ENCODE measurements at regions not wholly inside any gene's neighbourhood (a gene's known extent, or its start where the extent isn't known, plus 50 kb on each side); places are given as distances from the start of the nearest gene placed in this dataset.

- TF ChIP-seq, protein P1, sequence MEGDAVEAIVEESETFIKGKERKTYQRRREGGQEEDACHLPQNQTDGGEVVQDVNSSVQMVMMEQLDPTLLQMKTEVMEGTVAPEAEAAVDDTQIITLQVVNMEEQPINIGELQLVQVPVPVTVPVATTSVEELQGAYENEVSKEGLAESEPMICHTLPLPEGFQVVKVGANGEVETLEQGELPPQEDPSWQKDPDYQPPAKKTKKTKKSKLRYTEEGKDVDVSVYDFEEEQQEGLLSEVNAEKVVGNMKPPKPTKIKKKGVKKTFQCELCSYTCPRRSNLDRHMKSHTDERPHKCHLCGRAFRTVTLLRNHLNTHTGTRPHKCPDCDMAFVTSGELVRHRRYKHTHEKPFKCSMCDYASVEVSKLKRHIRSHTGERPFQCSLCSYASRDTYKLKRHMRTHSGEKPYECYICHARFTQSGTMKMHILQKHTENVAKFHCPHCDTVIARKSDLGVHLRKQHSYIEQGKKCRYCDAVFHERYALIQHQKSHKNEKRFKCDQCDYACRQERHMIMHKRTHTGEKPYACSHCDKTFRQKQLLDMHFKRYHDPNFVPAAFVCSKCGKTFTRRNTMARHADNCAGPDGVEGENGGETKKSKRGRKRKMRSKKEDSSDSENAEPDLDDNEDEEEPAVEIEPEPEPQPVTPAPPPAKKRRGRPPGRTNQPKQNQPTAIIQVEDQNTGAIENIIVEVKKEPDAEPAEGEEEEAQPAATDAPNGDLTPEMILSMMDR (IDR thresholded peaks at IDR 0.05; ENCODE audit: extremely low read depth, missing control alignments), result no peak
- no peak for DNase-seq (ENCODE audit: low spot score)
Measured at GRCh38 chr14:61218767-61219166, 62.4 kb downstream of the TMEM30B start.

DNA sequence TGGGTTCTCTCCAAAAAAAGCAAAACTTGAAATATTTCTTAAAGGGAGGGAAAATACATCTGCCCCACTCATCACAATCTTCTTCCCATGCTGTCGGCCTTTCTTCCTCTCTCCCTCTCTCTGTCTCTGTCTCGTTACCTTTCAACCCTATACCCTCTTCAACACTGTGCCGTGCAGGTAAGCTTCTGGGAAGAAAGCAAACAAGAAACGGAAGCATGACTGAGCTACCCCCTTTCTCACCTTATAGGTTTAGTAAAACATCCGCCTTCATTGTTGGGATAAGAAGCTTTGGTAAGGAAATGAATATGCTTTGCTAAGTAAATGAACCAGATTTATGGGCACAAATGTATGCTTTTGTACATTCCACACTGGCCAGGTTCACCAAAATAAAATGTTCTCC, 63.0 kb downstream of the TMEM30B start:
- DNase-seq (ENCODE audit: low spot score), result no peak
- TF ChIP-seq, protein P1 (IDR thresholded peaks at IDR 0.05; ENCODE audit: extremely low read depth, missing control alignments), result no peak

DNA sequence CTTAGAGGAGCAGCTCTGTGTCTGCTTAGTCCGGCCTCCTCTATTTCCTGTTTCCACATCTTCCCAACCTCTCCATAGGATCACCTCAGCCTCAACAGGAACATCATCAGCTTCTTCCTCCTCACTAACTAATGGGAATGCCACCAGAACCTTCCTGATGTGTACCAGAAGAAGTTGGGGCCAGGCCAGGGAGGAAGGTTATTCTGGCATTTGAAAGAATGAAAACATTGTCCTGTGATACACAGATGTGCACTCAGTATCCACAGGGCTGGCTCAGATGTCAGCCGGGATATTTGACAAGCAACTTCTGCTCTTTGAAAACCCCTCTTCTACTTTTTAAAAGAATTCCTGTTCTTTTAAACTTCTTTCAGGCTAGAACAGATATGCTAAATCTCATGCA, 63.6 kb downstream of the TMEM30B start:
- TF ChIP-seq, protein P1 (IDR thresholded peaks at IDR 0.05; ENCODE audit: extremely low read depth, missing control alignments), result no peak
- no peak for DNase-seq (ENCODE audit: low spot score)

DNA sequence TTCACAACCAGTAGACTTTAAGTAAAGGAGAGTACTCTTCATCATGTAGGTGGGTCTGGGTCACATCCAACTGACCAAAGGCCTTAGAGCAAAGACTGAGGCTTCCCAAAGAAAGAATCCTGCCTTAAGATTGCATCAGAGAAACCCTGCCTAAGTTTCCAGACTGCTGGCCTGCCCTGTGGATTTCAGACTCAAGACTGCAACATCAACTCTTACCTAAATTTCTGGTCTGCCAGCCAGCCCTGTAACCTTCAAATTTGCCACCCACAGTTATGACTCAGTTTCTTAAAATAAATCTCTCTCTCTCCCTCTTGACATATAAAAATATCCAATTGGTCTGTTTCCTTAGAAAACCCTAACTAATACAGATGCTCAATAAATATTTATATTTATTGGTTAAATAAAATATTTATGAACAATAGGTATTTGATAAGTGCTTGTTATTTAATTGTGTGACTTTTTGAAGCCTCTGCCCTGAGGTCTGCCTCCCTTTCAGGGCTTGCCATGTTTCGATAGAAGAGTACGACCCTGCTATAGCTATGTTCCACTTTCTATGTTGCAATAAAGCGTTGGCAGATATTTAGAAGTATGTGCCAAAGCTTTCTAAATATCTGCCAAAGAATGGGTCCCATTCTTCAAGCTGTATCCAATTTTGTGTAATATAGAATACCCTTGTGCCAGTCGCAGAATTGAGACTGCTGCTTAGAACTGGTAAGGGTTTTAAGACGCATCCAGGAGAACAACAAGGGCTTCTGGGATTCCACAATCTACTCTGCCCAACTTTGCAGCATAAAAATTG, 65.7 kb downstream of the TMEM30B start:
- DNase-seq (ENCODE audit: low spot score), result no peak
- TF ChIP-seq, protein P1 (IDR thresholded peaks at IDR 0.05; ENCODE audit: extremely low read depth, missing control alignments), result no peak

DNA sequence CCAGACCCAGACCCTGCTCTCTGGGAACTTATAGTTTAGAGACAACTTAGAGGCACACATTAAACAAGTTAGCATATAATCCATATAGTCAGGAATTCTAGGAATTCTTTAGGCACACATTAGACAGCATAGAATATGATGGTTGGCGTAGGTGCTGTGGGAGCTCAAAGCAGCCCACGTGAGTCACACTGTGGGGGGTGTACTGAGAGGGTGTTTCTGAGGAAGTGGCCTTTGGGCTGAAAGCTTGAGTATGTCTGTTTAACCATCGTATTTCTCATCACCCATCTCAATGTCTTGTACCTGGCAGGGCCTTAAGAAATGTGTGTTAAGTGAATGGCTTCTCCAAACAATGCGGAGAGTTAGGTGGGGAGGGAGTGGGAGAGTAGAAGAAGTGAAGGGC, 67.2 kb downstream of the TMEM30B start:
- DNase-seq (ENCODE audit: low spot score), result no peak
- TF ChIP-seq, protein P1 (IDR thresholded peaks at IDR 0.05; ENCODE audit: extremely low read depth, missing control alignments), result no peak

GRCh38 chr14:61213191-61213621, 67.9 kb downstream of the TMEM30B start:
- DNase-seq (ENCODE audit: low spot score), result no peak
- TF ChIP-seq, protein P1 (IDR thresholded peaks at IDR 0.05; ENCODE audit: extremely low read depth, missing control alignments), result no peak

GRCh38 chr14:61212546-61212945, 68.6 kb downstream of the TMEM30B start:
- no peak for DNase-seq (ENCODE audit: low spot score)
- TF ChIP-seq, protein P1 (IDR thresholded peaks at IDR 0.05; ENCODE audit: extremely low read depth, missing control alignments), result no peak

All from GM20000 (cell line).